ENCODE measurements at regions not wholly inside any gene's neighbourhood (a gene's known extent, or its start where the extent isn't known, plus 50 kb on each side); places are given as distances from the start of the nearest gene placed in this dataset.
"Not testable (repeated sequence)": the region's sequence is repeated elsewhere in the genome, so short reads cannot be mapped to it uniquely, and the experiment has no call there.

- DNase-seq (ENCODE audit: low read depth in 2 of 2), result no peak
- no peak for TF ChIP-seq CTCF (IDR thresholded peaks at IDR 0.05; ENCODE audit: low read depth, low read length)
- no peak overlapping the region for H3K4me3 ChIP-seq (replicated peaks in 1 of 2; ENCODE audit: low read depth in 2 of 2, low read length in 2 of 2)
Observed at GRCh38 chr3:76300746-76301145, 515.4 kb upstream of the ZNF717 start.

- TF ChIP-seq CTCF (IDR thresholded peaks at IDR 0.05; ENCODE audit: low read depth, low read length), result no peak
- no peak overlapping the region for H3K4me3 ChIP-seq (replicated peaks in 1 of 2; ENCODE audit: low read depth in 2 of 2, low read length in 2 of 2)
- DNase-seq (ENCODE audit: low read depth in 2 of 2), result peak in 1 of 2 donors; percentile 26
Observed at GRCh38 chr3:76307556-76307955, 522.2 kb upstream of the ZNF717 start.

- DNase-seq (ENCODE audit: low read depth in 2 of 2), result no peak
- H3K4me3 ChIP-seq (replicated peaks in 1 of 2; ENCODE audit: low read depth in 2 of 2, low read length in 2 of 2), result no peak overlapping the region
- no peak for TF ChIP-seq CTCF (IDR thresholded peaks at IDR 0.05; ENCODE audit: low read depth, low read length)
Observed at GRCh38 chr3:76308541-76308940, 523.2 kb upstream of the ZNF717 start.

- DNase-seq (ENCODE audit: low read depth in 2 of 2), result no peak
- H3K4me3 ChIP-seq (replicated peaks in 1 of 2; ENCODE audit: low read depth in 2 of 2, low read length in 2 of 2), result no peak overlapping the region
- TF ChIP-seq CTCF (IDR thresholded peaks at IDR 0.05; ENCODE audit: low read depth, low read length), result no peak
Observed at GRCh38 chr3:76310089-76310488, 524.7 kb upstream of the ZNF717 start.

GRCh38 chr3:76310667-76311066 lies 525.3 kb upstream of the ZNF717 start:
- no peak for TF ChIP-seq CTCF (IDR thresholded peaks at IDR 0.05; ENCODE audit: low read depth, low read length)
- no peak for DNase-seq (ENCODE audit: low read depth in 2 of 2)

GRCh38 chr3:76311941-76312340 lies 526.6 kb upstream of the ZNF717 start:
- TF ChIP-seq CTCF (IDR thresholded peaks at IDR 0.05; ENCODE audit: low read depth, low read length), result no peak
- DNase-seq (ENCODE audit: low read depth in 2 of 2), result no peak
- no peak overlapping the region for H3K4me3 ChIP-seq (replicated peaks in 1 of 2; ENCODE audit: low read depth in 2 of 2, low read length in 2 of 2)

More at GRCh38 chr3:76310667-76311066, 525.3 kb upstream of the ZNF717 start:
- H3K4me3 ChIP-seq (replicated peaks in 1 of 2; ENCODE audit: low read depth in 2 of 2, low read length in 2 of 2), result no peak overlapping the region

GRCh38 chr3:76315906-76316305 lies 530.6 kb upstream of the ZNF717 start:
- not testable (repeated sequence) for DNase-seq (ENCODE audit: low read depth in 2 of 2)

More at GRCh38 chr3:76315906-76316305, 530.6 kb upstream of the ZNF717 start:
- not testable (repeated sequence) for H3K4me3 ChIP-seq (replicated peaks in 1 of 2; ENCODE audit: low read depth in 2 of 2, low read length in 2 of 2)

Measured in cardiac fibroblast (primary cell).